H1 (cell line): ENCODE measurements at regions not wholly inside any gene's neighbourhood (a gene's known extent, or its start where the extent isn't known, plus 50 kb on each side); places are given as distances from the start of the nearest gene placed in this dataset.

Experiments
- CTCF ChIA-PET: fragments of 300-600 bp; sonication (Branson Sonifier 250); formaldehyde crosslinking; loops from one replicate; lab custom pipeline; 2021; ENCODE audit not compliant: partially characterized antibody; lab: Charles Lee
- POLR2A ChIA-PET: fragments of 300-600 bp; sonication (Branson Sonifier 250); formaldehyde crosslinking; loops from one replicate; lab custom pipeline; 2021; ENCODE audit warnings: inconsistent platforms; ENCODE audit not compliant: partially characterized antibody; lab: Charles Lee
- DNase-seq, 2 experiments: peaks; one replicate each; pipeline versions ENCODE4 v3.0.0 to v3.0.0-alpha.2; 2010 to 2022; ENCODE audit warnings: low spot score in 2 of 2, low read depth in 1 of 2, mixed read lengths in 1 of 2
- FAIRE-seq: peaks from 2 replicates; lab custom pipeline; 2011; peaks lifted over from hg19 to GRCh38; lab: Jason Lieb, UNC
- H2AFZ ChIP-seq: 2 replicates; pipeline ENCODE4 v1.8.1; 2012; ENCODE audit warnings: low read length, inconsistent platforms
- H2AK5ac ChIP-seq: 2 replicates; pipeline ENCODE4 v1.6.1; 2013; ENCODE audit warnings: low read depth, low read length
- H2BK120ac ChIP-seq: replicated peaks from 2 replicates; pipeline ENCODE3; 2013; ENCODE audit warnings: low read depth, low read length, inconsistent platforms
- H2BK12ac ChIP-seq: 2 replicates; pipeline ENCODE4 v1.6.1; 2013; ENCODE audit warnings: low read depth, low read length
- H2BK15ac ChIP-seq: 2 replicates; pipeline ENCODE4 v1.6.1; 2013; ENCODE audit warnings: low read length
- H2BK20ac ChIP-seq: 2 replicates; pipeline ENCODE4 v1.6.1; 2013; ENCODE audit warnings: low read length
- H2BK5ac ChIP-seq: 2 replicates; pipeline ENCODE4 v1.6.1; 2013; ENCODE audit warnings: low read depth, low read length
- H3K14ac ChIP-seq: 2 replicates; pipeline ENCODE4 v1.6.1; 2013; ENCODE audit warnings: inconsistent platforms; ENCODE audit not compliant: insufficient read length
- H3K18ac ChIP-seq: 2 replicates; pipeline ENCODE4 v1.6.1; 2013; ENCODE audit warnings: low read length; ENCODE audit errors: extremely low read depth
- H3K23ac ChIP-seq: 2 replicates; pipeline ENCODE4 v1.6.1; 2013; ENCODE audit warnings: inconsistent platforms; ENCODE audit not compliant: insufficient read length
- H3K23me2 ChIP-seq: 2 replicates; pipeline ENCODE4 v1.6.1; 2013; ENCODE audit warnings: low read depth, low read length
- H3K27ac ChIP-seq: 2 replicates; pipeline ENCODE4 v1.6.1; 2011; ENCODE audit warnings: low read depth, low read length, inconsistent platforms
- H3K27me3 ChIP-seq, 4 experiments: replicated peaks in 1 of 4; 1 replicate in 1 of 4; 2 replicates in 3 of 4; pipeline versions ENCODE4 v1.6.1 to v1.8.1; 2011 to 2013; ENCODE audit warnings: low read length in 3 of 4, mild to moderate bottlenecking in 3 of 4, inconsistent platforms in 2 of 4, mixed read lengths in 2 of 4, moderate library complexity in 1 of 4; ENCODE audit not compliant: control insufficient read depth in 3 of 4, insufficient read depth in 3 of 4; ENCODE audit errors: extremely low read depth in 1 of 4
- H3K36me3 ChIP-seq, 4 experiments: 2 replicates each; pipeline versions ENCODE4 v1.6.1 to v1.8.1; 2011 to 2013; ENCODE audit warnings: mild to moderate bottlenecking in 4 of 4, low read length in 3 of 4, moderate library complexity in 2 of 4, control low read depth in 1 of 4, inconsistent platforms in 1 of 4; ENCODE audit not compliant: insufficient read depth in 4 of 4, control insufficient read depth in 2 of 4
- H3K4ac ChIP-seq: replicated peaks from 2 replicates; pipeline ENCODE3; 2013; ENCODE audit warnings: low read length, low read depth, mixed read lengths, inconsistent platforms; ENCODE audit not compliant: insufficient read length
- H3K4me1 ChIP-seq, 4 experiments: replicated peaks in 1 of 4; 1 replicate in 1 of 4; 2 replicates in 3 of 4; pipeline versions ENCODE4 v1.6.1 to v1.8.1; 2011 to 2013; ENCODE audit warnings: low read length in 3 of 4, inconsistent platforms in 2 of 4, mixed read lengths in 1 of 4; ENCODE audit not compliant: insufficient read depth in 4 of 4, control insufficient read depth in 3 of 4
- H3K4me2 ChIP-seq, 2 experiments: 2 replicates each; pipeline versions ENCODE4 v1.6.1 to v1.8.1; 2011 to 2013; ENCODE audit warnings: low read depth in 2 of 2, low read length in 2 of 2, control low read depth in 1 of 2, inconsistent platforms in 1 of 2, mild to moderate bottlenecking in 1 of 2; ENCODE audit not compliant: insufficient read depth in 1 of 2
- H3K4me3 ChIP-seq, 4 experiments: fragments of 200-600, 300-600 bp in 1 of 4; sonication (generic), shearing (Covaris generic), sonication (Bioruptor Twin) in 1 of 4; 2 replicates each; pipeline versions ENCODE4 v1.5.1 to v1.8.1; 2011 to 2016; ENCODE audit warnings: low read length in 4 of 4, low read depth in 3 of 4, control low read depth in 2 of 4, inconsistent platforms in 2 of 4, mild to moderate bottlenecking in 2 of 4, mixed read lengths in 1 of 4, moderate library complexity in 1 of 4; ENCODE audit not compliant: insufficient read depth in 2 of 4; ENCODE audit errors: extremely low read depth in 1 of 4
- H3K56ac ChIP-seq: replicated peaks from 2 replicates; pipeline ENCODE3; 2013; ENCODE audit warnings: low read depth, mild to moderate bottlenecking, mixed read lengths, low read length, inconsistent platforms; ENCODE audit not compliant: insufficient read length
- H3K79me1 ChIP-seq: 2 replicates; pipeline ENCODE4 v1.6.1; 2013; ENCODE audit warnings: low read depth, low read length, control low read depth
- H3K79me2 ChIP-seq, 2 experiments: 2 replicates each; pipeline versions ENCODE4 v1.6.1 to v1.8.1; 2012 to 2013; ENCODE audit warnings: low read length in 2 of 2, mild to moderate bottlenecking in 2 of 2, inconsistent platforms in 1 of 2; ENCODE audit not compliant: insufficient read depth in 2 of 2, control insufficient read depth in 1 of 2
- H3K9ac ChIP-seq, 4 experiments: replicated peaks in 1 of 4; 1 replicate in 1 of 4; 2 replicates in 3 of 4; pipeline versions ENCODE4 v1.6.1 to v1.8.1; 2011 to 2013; ENCODE audit warnings: low read depth in 3 of 4, low read length in 3 of 4, control low read depth in 2 of 4, mild to moderate bottlenecking in 2 of 4, moderate library complexity in 2 of 4, inconsistent platforms in 1 of 4; ENCODE audit errors: extremely low read depth in 1 of 4
- H3K9me3 ChIP-seq, 2 experiments: 2 replicates each; pipeline versions ENCODE4 v1.6.1 to v1.8.1; 2012 to 2013; ENCODE audit warnings: mild to moderate bottlenecking in 2 of 2, moderate library complexity in 2 of 2, control low read depth in 1 of 2, inconsistent platforms in 1 of 2, low read depth in 1 of 2, low read length in 1 of 2, mixed read lengths in 1 of 2; ENCODE audit not compliant: insufficient read depth in 2 of 2
- H4K20me1 ChIP-seq, 2 experiments: replicated peaks in 1 of 2; 2 replicates each; pipeline versions ENCODE3 to v1.8.1; 2011 to 2013; ENCODE audit warnings: inconsistent platforms in 2 of 2, low read length in 2 of 2, mild to moderate bottlenecking in 1 of 2; ENCODE audit not compliant: insufficient read depth in 2 of 2, control insufficient read depth in 1 of 2
- H4K5ac ChIP-seq: 2 replicates; pipeline ENCODE4 v1.6.1; 2013; ENCODE audit warnings: low read length, low read depth, mixed read lengths, inconsistent platforms; ENCODE audit not compliant: insufficient read length
- H4K8ac ChIP-seq: 2 replicates; pipeline ENCODE4 v1.8.0; 2013; ENCODE audit warnings: mild to moderate bottlenecking, moderate library complexity, low read length, inconsistent platforms; ENCODE audit not compliant: insufficient read depth; ENCODE audit errors: extremely low read depth
- H4K91ac ChIP-seq: replicated peaks from 2 replicates; pipeline ENCODE3; 2013; ENCODE audit warnings: low read length, mixed read lengths, inconsistent platforms; ENCODE audit not compliant: insufficient read length
- CBX8 ChIP-seq: fragments of 300-800, 300-1000 bp; sonication (generic); IDR thresholded peaks from 2 replicates; pipeline ENCODE4 v1.7.1; 2016; ENCODE audit warnings: low read depth, low read length, borderline replicate concordance
- CTCF ChIP-seq, 3 experiments: IDR thresholded peaks; 1 replicate in 2 of 3; 2 replicates in 1 of 3; pipeline versions ENCODE4 v1.5.1 to v1.6.1; 2011; ENCODE audit warnings: low read length in 3 of 3, mild to moderate bottlenecking in 3 of 3, inconsistent platforms in 2 of 3, low read depth in 1 of 3, moderate library complexity in 1 of 3; ENCODE audit not compliant: insufficient read depth in 1 of 3; ENCODE audit errors: control extremely low read depth in 1 of 3
- FOSL1 ChIP-seq: IDR thresholded peaks from 2 replicates; pipeline ENCODE4 v1.6.1; 2011; ENCODE audit warnings: mild to moderate bottlenecking, low read depth, low read length, moderate library complexity; ENCODE audit not compliant: insufficient read depth
- HDAC2 ChIP-seq, 2 experiments: fragments of 300-600 bp in 1 of 2; sonication (generic) in 1 of 2; IDR thresholded peaks; 2 replicates each; pipeline ENCODE4 v1.6.1; 2011 to 2012; ENCODE audit warnings: low read depth in 2 of 2, low read length in 2 of 2, mild to moderate bottlenecking in 2 of 2, moderate library complexity in 2 of 2, borderline replicate concordance in 1 of 2, inconsistent platforms in 1 of 2
- MAFK ChIP-seq: IDR thresholded peaks from 2 replicates; pipeline ENCODE4 v1.6.1; 2012; ENCODE audit warnings: low read depth, mild to moderate bottlenecking, improper control_type of control experiment, low read length
- RAD21 ChIP-seq, 2 experiments: IDR thresholded peaks in 1 of 2; conservative IDR thresholded peaks in 1 of 2; 2 replicates each; pipeline ENCODE4 v1.6.1; 2011; ENCODE audit warnings: low read depth in 2 of 2, low read length in 2 of 2, improper control_type of control experiment in 1 of 2, inconsistent platforms in 1 of 2, mild to moderate bottlenecking in 1 of 2, moderate library complexity in 1 of 2
- RFX5 ChIP-seq: IDR thresholded peaks from 2 replicates; pipeline ENCODE4 v1.6.1; 2011; ENCODE audit warnings: low read depth, low read length, improper control_type of control experiment, borderline replicate concordance
- RNF2 ChIP-seq: fragments of 200-900, 300-1000 bp; sonication (generic); IDR thresholded peaks from 2 replicates; pipeline ENCODE4 v1.7.1; 2016; ENCODE audit warnings: borderline replicate concordance, low read depth, mild to moderate bottlenecking, antibody characterized with exemption, low read length; ENCODE audit not compliant: poor library complexity, severe bottlenecking; ENCODE audit errors: missing control alignments
- SIX5 ChIP-seq: IDR thresholded peaks from 2 replicates; pipeline ENCODE4 v1.6.1; 2011; ENCODE audit warnings: mild to moderate bottlenecking, low read depth, low read length
- SRF ChIP-seq: IDR thresholded peaks from 2 replicates; pipeline ENCODE4 v1.6.1; 2011; ENCODE audit warnings: mild to moderate bottlenecking, low read depth, low read length, moderate library complexity
- SUZ12 ChIP-seq: fragments of 200-600 bp; sonication (generic); IDR thresholded peaks from 2 replicates; pipeline ENCODE4 v1.6.1; 2012; ENCODE audit warnings: mild to moderate bottlenecking, inconsistent platforms, low read length, moderate library complexity, mixed read lengths
- TCF12 ChIP-seq: IDR thresholded peaks from 2 replicates; pipeline ENCODE4 v1.6.1; 2011; ENCODE audit warnings: low read depth, mild to moderate bottlenecking, low read length

- no peak overlapping the region for H2AFZ ChIP-seq
- POLR2A ChIA-PET, result interaction anchor here (0.7 to 1.1 kb wide), 2 partner anchors 15 to 147 kb away, joined by 4 to 5 read pairs; no protein-coding TSS in a partner anchor
- no peak overlapping the region for H3K4me2 ChIP-seq
- TF ChIP-seq TCF12 (no peak), FOSL1 (no peak), SRF (no peak), CBX8 (no peak), RNF2 (no peak), CTCF (IDR thresholded peaks at IDR 0.05; ENCODE audit: control extremely low read depth in 1 of 3, insufficient read depth in 1 of 3, low read depth in 1 of 3, low read length in 3 of 3) (no peak), SIX5 (no peak), MAFK (no peak), HDAC2 (IDR thresholded peaks at IDR 0.05; ENCODE audit: borderline replicate concordance in 1 of 2, low read depth in 2 of 2, low read length in 2 of 2) (no peak), RAD21 (IDR thresholded peaks at IDR 0.05 in 1 of 2, conservative IDR thresholded peaks at IDR 0.05 in 1 of 2; ENCODE audit: low read depth in 2 of 2, low read length in 2 of 2) (no peak), SUZ12 (no peak), RFX5 (no peak)
These were observed 110.2 kb downstream of the HTR1B start for GRCh38 chr6:77353129-77353528.

More at GRCh38 chr6:77353129-77353528, 110.2 kb downstream of the HTR1B start:
- Histone ChIP-seq H4K8ac (no peak overlapping the region), H3K9me3 (no peaks in the 10 kb centered on the region), H3K4ac (no peak overlapping the region), H3K27me3 (no peaks in the 10 kb centered on the region), H3K79me1 (no peaks in the 10 kb centered on the region), H2BK20ac (no peak overlapping the region), H2AK5ac (no peak overlapping the region), H4K20me1 (no peaks in the 10 kb centered on the region), H2BK120ac (no peak overlapping the region), H3K4me1 (no peaks in the 10 kb centered on the region), H2BK12ac (no peak overlapping the region), H3K4me3 (no peak overlapping the region), H3K79me2 (no peaks in the 10 kb centered on the region), H3K56ac (no peak overlapping the region), H3K9ac (no peak overlapping the region; a peak in 1 of 7 replicates), H3K27ac (no peak overlapping the region), H3K36me3 (no peaks in the 10 kb centered on the region; a peak in 1 of 8 replicates), H2BK5ac (no peak overlapping the region), H3K23me2 (no peaks in the 10 kb centered on the region), H2BK15ac (no peak overlapping the region), H4K91ac (no peak overlapping the region), H3K23ac (no peak overlapping the region), H3K18ac (no peak overlapping the region), H3K14ac (no peak overlapping the region), H4K5ac (no peak overlapping the region)
- CTCF ChIA-PET, result no interaction called here
- DNase-seq (no peak), FAIRE-seq (no peak)
